Neural cell (in vitro differentiated cells): ENCODE measurements at regions not wholly inside any gene's neighbourhood (a gene's known extent, or its start where the extent isn't known, plus 50 kb on each side); places are given as distances from the start of the nearest gene placed in this dataset.

ENCODE experiments used
- H2AFZ ChIP-seq: fragments of 200-600, 300-800 bp; sonication (generic), shearing (Covaris generic); 2 replicates; pipeline ENCODE4 v1.6.0; 2014; ENCODE audit warnings: low read depth, mild to moderate bottlenecking, antibody characterized with exemption, low read length, moderate library complexity
- H3F3A ChIP-seq: fragments of 200-600 bp; shearing (Covaris generic); 2 replicates; pipeline ENCODE4 v1.6.1; 2016; ENCODE audit warnings: mild to moderate bottlenecking, moderate library complexity, mixed read lengths, antibody characterized with exemption, low read length; ENCODE audit not compliant: insufficient read depth, poor library complexity, severe bottlenecking
- H3K27ac ChIP-seq: fragments of 200-600, 300-800 bp; sonication (generic), shearing (Covaris generic); 2 replicates; pipeline ENCODE4 v1.5.1; 2014; ENCODE audit warnings: mild to moderate bottlenecking, low read length, moderate library complexity
- H3K27me3 ChIP-seq: fragments of 300-800, 200-600 bp; sonication (generic), shearing (Covaris generic); 2 replicates; pipeline ENCODE4 v1.6.0; 2014; ENCODE audit warnings: mild to moderate bottlenecking, low read depth, low read length, moderate library complexity; ENCODE audit not compliant: insufficient read depth
- H3K36me3 ChIP-seq: fragments of 300-800, 200-600 bp; sonication (generic), shearing (Covaris generic); 2 replicates; pipeline ENCODE4 v1.5.1; 2014; ENCODE audit warnings: mild to moderate bottlenecking, antibody characterized with exemption, low read length, moderate library complexity; ENCODE audit not compliant: insufficient read depth
- H3K4me2 ChIP-seq: fragments of 300-800, 200-600 bp; sonication (generic), shearing (Covaris generic); 2 replicates; pipeline ENCODE4 v1.6.0; 2014; ENCODE audit warnings: mild to moderate bottlenecking, low read length
- H3K4me3 ChIP-seq: fragments of 300-800, 200-600 bp; sonication (generic), shearing (Covaris generic); 2 replicates; pipeline ENCODE4 v1.5.1; 2014; ENCODE audit warnings: mild to moderate bottlenecking, low read length, moderate library complexity
- H3K79me2 ChIP-seq: fragments of 200-600 bp; shearing (Covaris generic); replicated peaks from 2 replicates; pipeline ENCODE4 v1.6.0; 2014; ENCODE audit warnings: mild to moderate bottlenecking, low read length, moderate library complexity; ENCODE audit not compliant: insufficient read depth
- H3K9ac ChIP-seq: fragments of 300-800, 200-600 bp; sonication (generic), shearing (Covaris generic); 2 replicates; pipeline ENCODE4 v1.6.1; 2016; ENCODE audit warnings: mild to moderate bottlenecking, low read length, mixed read lengths
- H3K9me2 ChIP-seq: fragments of 200-600 bp; shearing (Covaris generic); 2 replicates; pipeline ENCODE4 v1.6.1; 2016; ENCODE audit warnings: mild to moderate bottlenecking, low read length, mixed read lengths; ENCODE audit not compliant: insufficient read depth
- H3K9me3 ChIP-seq: fragments of 200-600, 300-800 bp; sonication (generic), shearing (Covaris generic); 2 replicates; pipeline ENCODE4 v1.6.1; 2016; ENCODE audit warnings: mild to moderate bottlenecking, mixed run types, low read length, moderate library complexity, mixed read lengths
- H4K20me1 ChIP-seq: fragments of 200-600 bp; shearing (Covaris generic); 2 replicates; pipeline ENCODE4 v1.6.1; 2016; ENCODE audit warnings: mild to moderate bottlenecking, mixed run types; ENCODE audit not compliant: insufficient read depth
- EP300 ChIP-seq: fragments of 450-650 bp; conservative IDR thresholded peaks from 2 replicates; pipeline ENCODE4 v1.6.1; 2014; ENCODE audit warnings: antibody characterized with exemption, mild to moderate bottlenecking, moderate library complexity; ENCODE audit not compliant: poor library complexity, severe bottlenecking
- EZH2 ChIP-seq: fragments of 200-600, 300-800 bp; shearing (Covaris generic), sonication (generic); IDR thresholded peaks from 2 replicates; pipeline ENCODE4 v1.6.1; 2014; ENCODE audit warnings: antibody characterized with exemption, low read length, borderline replicate concordance, mild to moderate bottlenecking; ENCODE audit not compliant: insufficient read depth, poor library complexity, severe bottlenecking
- MXI1 ChIP-seq: fragments of 450-650 bp; conservative IDR thresholded peaks from 2 replicates; pipeline ENCODE4 v1.6.1; 2014; ENCODE audit warnings: antibody characterized with exemption, mild to moderate bottlenecking; ENCODE audit not compliant: poor library complexity, severe bottlenecking
- POLR2AphosphoS5 ChIP-seq: IDR thresholded peaks from 2 replicates; pipeline ENCODE4 v1.6.1; 2012
- RAD21 ChIP-seq: fragments of 450-650 bp; conservative IDR thresholded peaks from 2 replicates; pipeline ENCODE4 v1.6.1; 2014; ENCODE audit warnings: antibody characterized with exemption, mild to moderate bottlenecking, moderate library complexity
- REST ChIP-seq: IDR thresholded peaks from 2 replicates; pipeline ENCODE4 v1.6.1; 2012; ENCODE audit warnings: borderline replicate concordance
- SMC3 ChIP-seq: fragments of 450-650 bp; conservative IDR thresholded peaks from 2 replicates; pipeline ENCODE4 v1.6.1; 2014; ENCODE audit warnings: antibody characterized with exemption, mild to moderate bottlenecking, moderate library complexity; ENCODE audit not compliant: poor library complexity
- TAF1 ChIP-seq: IDR thresholded peaks from 2 replicates; pipeline ENCODE4 v1.6.1; 2012; ENCODE audit warnings: low read depth
- TF ChIP-seq, protein P1 (sequence below): fragments of 450-650 bp; IDR thresholded peaks from 2 replicates; pipeline ENCODE4 v1.5.1; 2014; ENCODE audit warnings: antibody characterized with exemption, mild to moderate bottlenecking, moderate library complexity; ENCODE audit not compliant: poor library complexity, severe bottlenecking

GRCh38 chr1:104745875-104746274 is 996.2 kb downstream of the AMY1C start:
- H3K9me2 ChIP-seq, result no peaks in the 10 kb centered on the region
- H3K27ac ChIP-seq, result no peak overlapping the region
- H3K9ac ChIP-seq, result no peak overlapping the region
- H3K27me3 ChIP-seq, result no peaks in the 10 kb centered on the region
- no peaks in the 10 kb centered on the region for H3F3A ChIP-seq
- H2AFZ ChIP-seq, result no peak overlapping the region
- no peaks in the 10 kb centered on the region for H3K79me2 ChIP-seq
- no peaks in the 10 kb centered on the region for H3K36me3 ChIP-seq
- H4K20me1 ChIP-seq, result no peaks in the 10 kb centered on the region
- no peak overlapping the region for H3K4me3 ChIP-seq
- TF ChIP-seq REST, result no peak
- TF ChIP-seq, protein P1, sequence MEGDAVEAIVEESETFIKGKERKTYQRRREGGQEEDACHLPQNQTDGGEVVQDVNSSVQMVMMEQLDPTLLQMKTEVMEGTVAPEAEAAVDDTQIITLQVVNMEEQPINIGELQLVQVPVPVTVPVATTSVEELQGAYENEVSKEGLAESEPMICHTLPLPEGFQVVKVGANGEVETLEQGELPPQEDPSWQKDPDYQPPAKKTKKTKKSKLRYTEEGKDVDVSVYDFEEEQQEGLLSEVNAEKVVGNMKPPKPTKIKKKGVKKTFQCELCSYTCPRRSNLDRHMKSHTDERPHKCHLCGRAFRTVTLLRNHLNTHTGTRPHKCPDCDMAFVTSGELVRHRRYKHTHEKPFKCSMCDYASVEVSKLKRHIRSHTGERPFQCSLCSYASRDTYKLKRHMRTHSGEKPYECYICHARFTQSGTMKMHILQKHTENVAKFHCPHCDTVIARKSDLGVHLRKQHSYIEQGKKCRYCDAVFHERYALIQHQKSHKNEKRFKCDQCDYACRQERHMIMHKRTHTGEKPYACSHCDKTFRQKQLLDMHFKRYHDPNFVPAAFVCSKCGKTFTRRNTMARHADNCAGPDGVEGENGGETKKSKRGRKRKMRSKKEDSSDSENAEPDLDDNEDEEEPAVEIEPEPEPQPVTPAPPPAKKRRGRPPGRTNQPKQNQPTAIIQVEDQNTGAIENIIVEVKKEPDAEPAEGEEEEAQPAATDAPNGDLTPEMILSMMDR, result no peak
- no peak for TF ChIP-seq EZH2
- TF ChIP-seq TAF1, result no peak
- no peaks in the 10 kb centered on the region for H3K9me3 ChIP-seq
- no peak overlapping the region for H3K4me2 ChIP-seq

GRCh38 chr1:104746994-104747393 is 997.3 kb downstream of the AMY1C start:
- no peak overlapping the region for H3K4me2 ChIP-seq
- H3K36me3 ChIP-seq, result no peaks in the 10 kb centered on the region
- no peaks in the 10 kb centered on the region for H3K9me2 ChIP-seq
- no peak overlapping the region for H2AFZ ChIP-seq
- no peaks in the 10 kb centered on the region for H3K9me3 ChIP-seq
- H3K4me3 ChIP-seq, result no peak overlapping the region
- no peaks in the 10 kb centered on the region for H3F3A ChIP-seq
- TF ChIP-seq EP300, result no peak
- TF ChIP-seq MXI1, result no peak
- no peak for TF ChIP-seq REST
- TF ChIP-seq EZH2, result no peak
- TF ChIP-seq POLR2AphosphoS5, result no peak
- no peak for TF ChIP-seq RAD21
- TF ChIP-seq, protein P1, result no peak
- TF ChIP-seq SMC3, result no peak
- no peak for TF ChIP-seq TAF1
- H3K27ac ChIP-seq, result no peak overlapping the region
- no peak overlapping the region for H3K9ac ChIP-seq
- H3K79me2 ChIP-seq, result no peaks in the 10 kb centered on the region
- no peaks in the 10 kb centered on the region for H4K20me1 ChIP-seq
- no peaks in the 10 kb centered on the region for H3K27me3 ChIP-seq
